Panc1 (cell line): ENCODE measurements at regions not wholly inside any gene's neighbourhood (a gene's known extent, or its start where the extent isn't known, plus 50 kb on each side); places are given as distances from the start of the nearest gene placed in this dataset.

Experiments used
- ATAC-seq: fragments of 200-7000 bp; cut with Tn5 transposase; 2 replicates; pipeline ENCODE4 v1.9.1; 2020; ENCODE audit warnings: mild to moderate bottlenecking, moderate library complexity
- BruUV-seq: library from RNA; stranded (reverse); fragments of 400-500 nt; replicated peaks from 2 replicates; lab custom pipeline; 2021; lab: Mats Ljungman, UMichigan
- CTCF ChIA-PET: fragments of 300-600 bp; sonication (Branson Sonifier 250); formaldehyde crosslinking; loops from one replicate; lab custom pipeline; 2022; ENCODE audit warnings: antibody characterized with exemption; lab: Charles Lee
- POLR2A ChIA-PET: fragments of 300-600 bp; sonication (Branson Sonifier 250); formaldehyde crosslinking; loops from one replicate; lab custom pipeline; 2022; ENCODE audit warnings: antibody characterized with exemption; lab: Charles Lee
- DNase-seq: peaks from one replicate; pipeline ENCODE4 v3.0.0-alpha.2; 2010; ENCODE audit warnings: low read depth, low spot score
- H3K27ac ChIP-seq: 2 replicates; pipeline ENCODE4 v1.5.1; 2011; ENCODE audit warnings: mild to moderate bottlenecking, low read length, inconsistent platforms
- H3K27me3 ChIP-seq: fragments of 200-500 bp; sonication (Bioruptor generic); 2 replicates; pipeline ENCODE4 v1.6.0; 2014; ENCODE audit warnings: low read length, inconsistent platforms; ENCODE audit not compliant: control insufficient read depth, insufficient read depth
- H3K36me3 ChIP-seq: fragments of 200-500 bp; sonication (Bioruptor generic); 2 replicates; pipeline ENCODE4 v1.5.1; 2014; ENCODE audit warnings: inconsistent platforms, mild to moderate bottlenecking, low read length, moderate library complexity; ENCODE audit not compliant: control insufficient read depth, insufficient read depth
- H3K4me1 ChIP-seq: 2 replicates; pipeline ENCODE4 v1.5.1; 2011; ENCODE audit warnings: inconsistent platforms, mild to moderate bottlenecking, low read length, moderate library complexity; ENCODE audit not compliant: control insufficient read depth, insufficient read depth
- H3K4me3 ChIP-seq, 2 experiments: 2 replicates each; pipeline ENCODE4 v1.5.1; 2011 to 2012; ENCODE audit warnings: low read depth in 2 of 2, low read length in 2 of 2, mild to moderate bottlenecking in 2 of 2, inconsistent platforms in 1 of 2, moderate library complexity in 1 of 2
- H3K9me3 ChIP-seq: fragments of 200-500 bp; sonication (Bioruptor generic); 2 replicates; pipeline ENCODE4 v1.5.1; 2014; ENCODE audit warnings: low read depth, mild to moderate bottlenecking, inconsistent platforms, low read length, moderate library complexity; ENCODE audit not compliant: control insufficient read depth, insufficient read depth
- CTCF ChIP-seq: fragments of 450-650 bp; IDR thresholded peaks from 2 replicates; pipeline ENCODE4 v1.5.1; 2017; ENCODE audit warnings: mild to moderate bottlenecking
- POLR2AphosphoS5 ChIP-seq: IDR thresholded peaks from 2 replicates; pipeline ENCODE4 v1.6.1; 2012; ENCODE audit warnings: mild to moderate bottlenecking, low read depth, low read length, moderate library complexity
- REST ChIP-seq, 2 experiments: IDR thresholded peaks; 2 replicates each; pipeline ENCODE4 v1.6.1; 2011 to 2012; ENCODE audit warnings: low read depth in 2 of 2, control low read depth in 1 of 2, low read length in 1 of 2, mild to moderate bottlenecking in 1 of 2, moderate library complexity in 1 of 2; ENCODE audit not compliant: insufficient read depth in 1 of 2
- SIN3A ChIP-seq: IDR thresholded peaks from 2 replicates; pipeline ENCODE4 v1.6.1; 2012; ENCODE audit warnings: low read depth, mild to moderate bottlenecking, low read length, moderate library complexity, borderline replicate concordance; ENCODE audit not compliant: insufficient read depth
- in situ Hi-C: cut with HindIII; loops from 2 replicates; pipeline ENCODE4 v1.10.0; 2016; ENCODE audit warnings: low sequenced_read_pairs, low pct_unique_long_range_greater_than_20kb
- intact Hi-C: fragments of 100-400 bp; cut with micrococcal nuclease; formaldehyde crosslinking; loops from one replicate; pipeline ENCODE4 v1.10.0; 2022; ENCODE audit not compliant: unreplicated experiment

- TF ChIP-seq CTCF (no peak), REST (IDR thresholded peaks at IDR 0.05; ENCODE audit: insufficient read depth in 1 of 2, low read depth in 2 of 2, low read length in 1 of 2) (no peak)
- H3K4me3 ChIP-seq: no peak overlapping the region
- DNase-seq (no peak), ATAC-seq (no peak)
- no peak overlapping the region; the same call in 1 of the 2 replicates for H3K27ac ChIP-seq
- no TSS peak for BruUV-seq
- ChIA-PET POLR2A (interaction anchor here (1.0 kb wide), 1 partner anchor 818 kb away, joined by 3 read pairs; no protein-coding TSS in a partner anchor), CTCF (no interaction called here)
- no peaks in the 10 kb centered on the region for H3K36me3 ChIP-seq
- H3K9me3 ChIP-seq: no peaks in the 10 kb centered on the region
- in situ Hi-C loops (no loop called here), intact Hi-C loops (loop anchor here (10.0 kb wide), 1 partner anchor 45 kb away; no protein-coding TSS in a partner anchor)
- no peaks in the 10 kb centered on the region for H3K4me1 ChIP-seq
- H3K27me3 ChIP-seq: no peaks in the 10 kb centered on the region
These were observed 132.6 kb upstream of the TBL1XR1 start for GRCh38 chr3:177329854-177330253.

- ChIA-PET CTCF (no interaction called here), POLR2A (interaction anchor here (1.0 kb wide), 1 partner anchor 819 kb away, joined by 3 read pairs; no protein-coding TSS in a partner anchor)
- no peak overlapping the region for H3K4me3 ChIP-seq
- H3K27me3 ChIP-seq: no peaks in the 10 kb centered on the region
- in situ Hi-C loops: no loop called here
- no peak for ATAC-seq
- no peaks in the 10 kb centered on the region for H3K9me3 ChIP-seq
- H3K4me1 ChIP-seq: no peaks in the 10 kb centered on the region
- TF ChIP-seq POLR2AphosphoS5 (no peak), SIN3A (no peak), CTCF (no peak), REST (IDR thresholded peaks at IDR 0.05; ENCODE audit: insufficient read depth in 1 of 2, low read depth in 2 of 2, low read length in 1 of 2) (no peak)
- H3K36me3 ChIP-seq: no peaks in the 10 kb centered on the region
- intact Hi-C loops: loop anchor here (10.0 kb wide), 1 partner anchor 46 kb away; no protein-coding TSS in a partner anchor
- DNase-seq: no peak
- BruUV-seq: no TSS peak
- peak overlapping the region; percentile 49; the same call in 1 of the 2 replicates for H3K27ac ChIP-seq
These were observed 133.5 kb upstream of the TBL1XR1 start for GRCh38 chr3:177330779-177331178.
